Pons (tissue), 1 donor: ENCODE measurements at regions not wholly inside any gene's neighbourhood (a gene's known extent, or its start where the extent isn't known, plus 50 kb on each side); places are given as distances from the start of the nearest gene placed in this dataset.
"Not testable (repeated sequence)": the region's sequence is repeated elsewhere in the genome, so short reads cannot be mapped to it uniquely, and the experiment has no call there.

Experiments used
- DNase-seq: peaks from one replicate; pipeline ENCODE4 v3.0.0-alpha.2; 2016; ENCODE audit warnings: low spot score

DNA sequence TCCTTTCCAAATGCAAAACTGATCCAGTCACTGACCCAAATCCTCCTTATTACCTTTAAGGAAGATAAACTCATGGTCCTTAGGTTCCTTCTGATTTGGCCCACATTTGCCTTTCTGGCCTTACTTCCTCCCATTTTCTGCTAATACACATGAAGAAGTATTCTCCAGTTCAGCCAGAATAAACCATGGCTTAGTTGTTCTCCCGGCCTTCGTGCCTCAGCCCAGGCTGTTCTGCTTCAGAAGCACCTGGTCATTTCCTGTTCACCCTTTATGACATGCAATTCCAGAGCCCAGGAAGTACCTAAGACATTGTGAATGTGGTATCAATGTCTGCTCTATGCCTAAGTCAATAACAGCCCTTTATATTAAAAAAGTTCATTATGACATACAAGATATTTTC lies 4790.1 kb upstream of the OR11H1 start:
- not testable (repeated sequence) for DNase-seq

DNA sequence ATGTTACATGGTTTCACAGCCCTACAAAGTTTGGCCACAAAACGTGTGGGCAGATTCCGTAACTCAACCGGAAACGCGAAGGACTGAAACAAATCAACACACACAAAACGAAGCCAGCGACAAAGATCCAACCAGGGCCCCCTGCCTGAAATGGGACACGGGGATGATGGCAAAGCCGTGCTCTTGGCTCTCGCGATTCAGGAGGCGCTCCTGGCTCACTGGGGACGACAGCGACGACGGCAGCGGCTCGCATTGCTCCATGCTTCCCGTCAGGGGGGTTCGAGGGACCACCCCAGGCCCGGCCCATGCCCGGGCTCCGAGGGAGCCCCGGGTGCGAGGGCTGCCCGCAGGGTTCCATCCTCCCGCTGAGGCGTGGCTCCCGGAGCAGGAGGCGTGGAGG lies 4786.8 kb upstream of the OR11H1 start:
- no peak for DNase-seq

DNA sequence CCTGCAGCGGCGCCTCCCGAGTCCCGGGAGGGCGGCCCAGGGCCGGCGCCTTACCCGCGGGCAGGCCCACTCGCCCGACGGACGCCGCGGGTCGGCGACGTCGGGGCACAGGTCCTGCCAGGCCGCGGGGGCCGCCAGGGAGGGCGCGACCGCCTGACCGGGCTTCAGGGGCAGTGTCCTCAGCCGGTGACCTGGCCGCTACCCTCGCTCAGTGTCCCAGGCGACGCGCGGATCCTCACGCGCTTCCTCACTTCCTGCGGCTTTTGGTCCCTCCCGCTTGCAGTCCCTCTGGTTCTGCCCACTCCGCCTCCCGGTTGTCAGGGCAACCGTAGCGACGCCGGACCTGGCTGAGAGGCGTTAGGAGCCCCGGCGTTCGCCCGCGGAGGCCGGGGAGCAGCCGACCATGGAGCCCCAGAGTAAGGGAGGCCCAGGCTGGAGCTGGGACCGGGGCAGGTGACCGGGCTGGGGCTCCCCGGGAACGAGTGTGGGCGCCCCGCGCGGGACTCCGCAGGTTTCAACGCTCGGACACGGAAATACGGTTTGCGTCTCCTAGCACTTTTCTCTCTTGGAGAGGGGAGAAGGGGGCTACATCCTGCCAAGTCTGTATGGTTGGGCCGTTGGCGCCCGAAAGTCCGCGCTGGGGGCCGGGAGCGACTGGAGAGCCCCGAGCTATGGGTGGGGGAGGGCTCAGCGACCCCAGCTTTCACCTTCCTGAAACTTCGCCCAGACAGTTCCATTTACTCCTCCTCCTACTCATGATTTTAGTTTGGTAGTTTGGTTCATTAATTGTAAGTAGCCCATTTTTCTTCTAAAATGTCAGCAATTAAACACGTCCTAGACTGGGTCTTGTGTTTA lies 4786.0 kb upstream of the OR11H1 start:
- DNase-seq = not testable (repeated sequence)

DNA sequence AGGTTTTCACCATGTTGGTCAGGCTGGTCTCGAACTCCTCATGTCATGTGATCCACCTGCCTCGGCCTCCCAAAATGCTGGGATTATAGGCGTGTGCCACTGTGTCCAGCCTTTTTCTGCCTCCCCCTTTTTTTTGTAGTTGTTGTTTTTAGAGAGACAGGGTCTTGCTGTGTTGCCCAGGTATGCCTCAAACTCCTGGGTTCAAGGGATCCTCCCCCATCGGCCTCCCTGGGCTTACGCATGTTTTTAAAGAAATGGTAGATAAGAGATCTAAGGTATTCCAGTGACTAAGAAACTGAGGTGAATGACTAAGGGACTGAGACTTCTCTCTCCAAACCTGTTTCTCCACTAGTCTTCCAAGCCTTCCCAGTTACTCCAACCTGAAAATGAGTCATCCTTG lies 4781.6 kb upstream of the OR11H1 start:
- DNase-seq = not testable (repeated sequence)

DNA sequence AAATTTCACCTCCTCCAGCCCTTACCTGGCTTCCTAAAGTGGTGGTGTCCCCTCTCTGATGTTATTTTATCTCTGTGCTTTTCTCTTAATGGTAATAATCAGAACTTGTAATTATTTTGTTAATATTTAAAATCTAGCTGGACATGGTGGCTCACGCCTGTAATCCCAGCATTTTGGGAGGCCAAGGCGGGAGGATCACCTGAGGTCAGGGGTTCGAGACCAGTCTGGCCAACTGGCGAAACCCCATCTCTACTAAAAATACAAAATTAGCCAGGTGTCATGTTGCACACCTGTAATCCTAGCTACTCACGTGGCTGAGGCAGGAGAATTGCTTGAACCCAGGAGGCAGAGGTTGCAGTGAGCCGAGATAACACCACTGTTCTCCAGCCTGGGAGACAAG lies 4780.8 kb upstream of the OR11H1 start:
- not testable (repeated sequence) for DNase-seq

DNA sequence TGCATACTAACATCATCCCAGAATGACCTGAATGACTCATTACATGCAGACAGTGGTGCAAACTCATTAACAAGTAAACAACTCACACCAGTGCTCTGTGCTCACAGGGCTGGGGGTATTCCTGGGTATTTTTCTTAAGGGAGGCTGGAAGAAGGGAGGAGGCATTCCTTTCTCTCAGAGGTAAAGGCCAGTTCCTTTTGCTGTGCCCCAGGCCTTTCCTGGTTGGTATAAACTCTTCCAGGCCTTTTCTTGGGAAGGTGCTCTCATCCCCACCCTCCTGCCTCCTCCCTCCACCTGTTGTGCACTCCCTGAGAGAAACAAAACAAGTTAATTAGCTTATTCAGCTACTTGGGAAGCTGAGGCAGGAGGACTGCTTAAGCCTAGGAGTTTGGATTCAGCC lies 4779.2 kb upstream of the OR11H1 start:
- not testable (repeated sequence) for DNase-seq

DNA sequence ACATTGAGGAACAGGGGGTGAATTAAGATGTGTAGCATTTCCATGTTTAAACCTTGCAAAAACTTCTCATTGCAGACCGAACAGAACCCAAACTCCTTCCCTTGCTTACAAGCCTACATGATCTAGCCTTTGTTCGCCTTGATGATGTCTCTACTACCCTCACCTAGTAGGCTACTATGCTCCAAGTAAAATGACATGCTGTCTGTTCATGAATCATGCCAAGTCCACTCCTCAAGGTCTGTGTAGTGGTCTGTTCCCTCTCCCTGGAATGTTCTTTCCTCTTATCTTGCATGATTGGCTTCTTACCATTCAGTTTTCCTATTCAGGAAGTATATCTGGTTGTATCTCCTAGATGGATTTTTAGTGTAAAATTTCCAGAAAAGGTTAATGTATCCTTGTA lies 4778.6 kb upstream of the OR11H1 start:
- DNase-seq = not testable (repeated sequence)

DNA sequence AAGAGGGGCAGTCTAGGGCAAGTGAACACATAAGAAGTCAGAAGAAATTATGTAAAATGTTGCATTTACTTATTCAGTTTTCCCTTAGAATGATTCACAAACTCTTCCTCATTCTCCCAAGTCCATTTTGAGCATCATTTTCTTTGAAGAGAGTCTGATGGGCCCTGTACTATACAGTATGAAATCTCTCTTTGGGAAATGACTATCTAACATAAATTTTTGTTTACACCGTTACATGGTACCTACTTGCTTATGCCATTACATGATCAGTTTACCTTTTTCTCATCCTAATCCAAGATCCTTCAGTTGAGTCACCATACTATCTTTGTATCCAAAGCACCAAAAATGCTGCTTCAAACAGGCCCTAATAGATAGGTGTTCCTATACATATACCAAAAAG lies 4774.4 kb upstream of the OR11H1 start:
- not testable (repeated sequence) for DNase-seq

DNA sequence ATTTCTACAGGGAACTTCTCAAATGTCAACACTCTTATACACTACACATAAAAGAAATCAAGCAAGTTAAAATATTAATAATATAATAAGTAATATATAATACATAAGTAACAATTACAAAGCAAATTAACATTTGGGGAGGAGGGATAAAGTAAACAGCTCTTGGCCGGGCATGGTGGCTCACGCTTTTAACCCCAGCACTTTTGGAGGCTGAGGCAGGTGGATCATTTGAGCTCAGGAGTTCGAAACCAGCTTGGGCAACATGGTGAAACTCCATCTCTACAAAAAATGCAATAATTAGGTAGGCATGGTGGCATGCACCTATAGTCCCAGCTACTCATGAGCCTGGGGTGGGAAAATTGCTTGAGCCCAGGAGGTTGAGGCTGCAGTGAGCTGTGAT lies 4772.6 kb upstream of the OR11H1 start:
- not testable (repeated sequence) for DNase-seq

DNA sequence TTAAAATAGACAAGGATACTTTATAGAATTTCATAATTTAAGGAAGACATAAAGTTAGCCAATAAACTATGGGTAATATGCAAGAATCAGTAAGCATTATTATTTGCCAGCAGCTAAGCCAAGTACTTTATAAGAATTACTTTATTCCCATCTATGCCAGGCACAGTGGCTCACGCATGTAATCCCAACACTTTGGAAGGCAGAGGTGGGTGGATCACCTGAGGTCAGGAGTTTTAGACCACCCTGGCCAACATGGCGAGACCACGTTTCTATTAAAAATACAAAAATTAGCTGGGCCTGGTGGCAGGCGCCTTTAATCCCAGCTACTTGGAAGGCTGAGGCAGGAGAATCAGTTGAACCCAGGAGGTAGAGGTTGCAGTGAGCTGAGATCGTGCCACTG lies 4767.6 kb upstream of the OR11H1 start:
- DNase-seq = not testable (repeated sequence)

DNA sequence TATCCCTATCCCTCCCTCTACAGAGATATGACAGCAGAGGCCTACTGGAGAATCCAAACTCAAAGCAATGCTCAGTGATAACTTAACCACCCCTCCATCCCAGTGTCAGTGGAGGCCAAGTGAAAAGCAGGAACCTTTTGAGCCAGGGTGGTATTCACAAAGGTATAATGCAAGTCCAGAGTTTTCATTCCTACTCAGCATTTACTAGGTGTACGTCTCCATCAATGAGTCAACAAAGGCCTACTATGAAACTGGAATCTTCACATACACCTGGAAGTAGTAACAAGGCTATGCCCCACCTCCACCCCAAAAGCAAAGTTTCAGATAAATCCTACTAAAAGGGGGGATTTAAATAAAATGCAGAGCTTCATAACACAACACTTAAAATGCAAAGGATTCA lies 4761.7 kb upstream of the OR11H1 start:
- not testable (repeated sequence) for DNase-seq

DNA sequence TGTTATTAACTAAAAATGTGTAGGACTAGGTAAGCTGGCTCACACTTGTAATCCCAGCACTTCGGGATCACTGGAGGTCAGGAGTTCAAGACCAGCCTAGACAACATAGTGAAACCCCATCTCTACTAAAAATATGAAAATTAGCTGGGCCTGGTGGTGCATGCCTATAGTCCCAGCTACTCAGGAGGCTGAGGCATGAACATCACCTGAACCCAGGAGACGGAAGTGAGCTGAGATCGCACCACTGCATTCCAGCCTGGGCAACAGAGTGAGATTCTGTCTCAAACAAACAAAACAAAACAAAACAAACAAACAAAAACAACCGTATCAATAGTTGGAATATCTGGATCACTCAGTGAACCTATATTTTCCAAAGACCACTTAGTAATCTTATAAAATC lies 4759.1 kb upstream of the OR11H1 start:
- not testable (repeated sequence) for DNase-seq

DNA sequence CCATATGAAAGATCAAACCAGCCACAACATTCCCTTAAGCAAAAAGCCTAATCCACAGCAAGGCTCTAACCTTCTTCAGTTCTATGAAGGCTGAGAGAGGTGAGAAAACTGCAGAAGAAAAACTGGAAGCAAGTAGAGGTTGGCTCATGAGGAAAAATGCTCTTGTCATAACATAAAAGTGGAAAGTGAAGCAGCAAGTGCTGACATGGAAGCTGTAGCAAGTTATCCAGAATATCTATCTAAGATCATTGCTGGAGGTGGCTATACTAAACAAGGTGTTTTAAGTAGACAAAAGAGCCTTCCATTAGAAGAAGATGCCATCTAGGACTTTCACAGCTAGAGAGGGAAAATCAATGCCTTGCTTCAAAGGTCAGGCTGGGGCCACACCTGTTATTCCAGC lies 4756.2 kb upstream of the OR11H1 start:
- DNase-seq = not testable (repeated sequence)

DNA sequence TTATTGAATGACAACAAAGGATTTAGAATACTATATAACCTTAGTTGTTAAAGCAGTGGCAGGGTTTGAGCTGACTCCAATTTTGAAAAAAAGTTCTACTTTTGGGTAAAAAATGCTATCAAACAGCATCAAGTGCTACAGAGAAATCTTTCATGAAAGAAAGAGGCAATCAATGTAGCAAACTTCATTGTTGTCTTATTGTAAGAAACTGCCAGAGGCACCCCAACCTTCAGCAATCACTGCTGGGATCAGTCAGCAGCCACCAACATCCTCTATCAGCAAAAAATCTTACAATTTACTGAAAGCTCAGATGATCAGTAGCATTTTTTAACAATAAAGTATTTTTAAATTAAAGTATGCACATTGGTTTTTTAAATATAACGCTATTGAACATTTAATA lies 4754.7 kb upstream of the OR11H1 start:
- DNase-seq = not testable (repeated sequence)

DNA sequence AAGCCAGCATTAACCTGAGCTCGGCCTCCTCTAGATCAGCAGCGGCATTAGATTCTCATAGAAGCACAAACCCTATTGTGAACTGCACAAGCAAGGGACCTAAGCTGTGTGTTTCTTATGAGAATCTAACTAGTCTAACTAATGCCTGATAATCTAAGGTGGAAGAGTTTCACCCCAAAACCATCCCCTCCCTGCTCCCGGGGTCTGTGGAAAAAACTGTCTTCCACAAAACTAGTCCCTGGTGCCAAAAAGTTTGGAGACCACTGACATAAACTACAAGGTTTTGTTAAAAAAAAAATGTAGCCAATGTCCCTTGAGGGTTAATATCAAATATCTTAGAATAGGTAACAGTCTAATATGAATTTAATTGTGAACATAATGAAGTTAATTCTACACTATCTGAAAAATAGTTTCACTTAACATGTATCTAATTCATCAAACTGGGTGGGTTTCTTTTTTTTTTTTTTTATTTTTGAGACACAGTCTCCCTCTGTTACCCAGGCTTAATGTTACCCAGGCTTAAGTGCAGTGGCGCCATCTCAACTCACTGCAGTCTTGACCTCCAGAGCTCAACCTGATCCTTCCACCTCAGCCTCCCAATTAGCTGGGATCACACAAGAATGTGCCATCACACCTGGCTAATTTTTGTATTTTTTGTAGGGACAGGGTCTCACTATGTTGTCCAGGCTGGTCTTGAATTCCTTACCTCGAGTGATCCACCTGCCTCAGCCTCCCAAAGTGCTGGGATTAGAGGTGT lies 4752.2 kb upstream of the OR11H1 start:
- DNase-seq = not testable (repeated sequence)

DNA sequence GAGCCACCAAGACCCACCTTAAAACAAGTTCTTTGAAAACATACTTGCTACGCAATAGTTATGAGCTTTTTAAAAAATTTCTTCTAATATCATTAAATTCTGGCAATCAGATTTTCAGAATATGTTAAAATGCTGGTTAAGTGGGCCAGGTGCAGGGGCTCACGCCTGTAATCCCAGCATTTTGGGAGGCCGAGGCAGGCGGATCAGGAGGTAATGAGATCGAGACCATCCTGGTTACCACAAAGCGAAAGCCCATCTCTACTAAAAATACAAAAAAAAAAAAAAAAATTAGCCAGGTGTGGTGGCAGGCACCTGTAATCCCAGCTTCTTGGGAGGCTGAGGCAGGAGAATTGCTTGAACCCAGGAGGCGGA lies 4751.6 kb upstream of the OR11H1 start:
- not testable (repeated sequence) for DNase-seq

DNA sequence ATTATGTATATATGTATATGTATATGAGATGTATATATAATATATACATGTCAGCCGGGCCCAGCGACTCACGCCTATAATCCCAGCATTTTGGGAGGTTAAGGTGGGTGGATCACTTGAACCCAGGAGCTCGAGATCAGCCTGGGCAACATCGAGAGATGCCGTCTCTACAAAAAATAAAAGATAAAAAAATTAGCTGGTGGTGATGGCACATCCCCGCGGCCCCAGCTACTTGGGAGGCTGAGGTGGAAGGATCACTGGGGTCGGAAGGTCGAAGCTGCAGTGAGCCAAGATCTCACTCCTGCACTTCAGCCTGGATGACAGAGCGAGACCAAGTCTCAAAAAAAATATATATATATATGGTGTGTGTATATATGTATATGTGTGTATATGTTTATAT lies 4750.3 kb upstream of the OR11H1 start:
- DNase-seq = not testable (repeated sequence)

DNA sequence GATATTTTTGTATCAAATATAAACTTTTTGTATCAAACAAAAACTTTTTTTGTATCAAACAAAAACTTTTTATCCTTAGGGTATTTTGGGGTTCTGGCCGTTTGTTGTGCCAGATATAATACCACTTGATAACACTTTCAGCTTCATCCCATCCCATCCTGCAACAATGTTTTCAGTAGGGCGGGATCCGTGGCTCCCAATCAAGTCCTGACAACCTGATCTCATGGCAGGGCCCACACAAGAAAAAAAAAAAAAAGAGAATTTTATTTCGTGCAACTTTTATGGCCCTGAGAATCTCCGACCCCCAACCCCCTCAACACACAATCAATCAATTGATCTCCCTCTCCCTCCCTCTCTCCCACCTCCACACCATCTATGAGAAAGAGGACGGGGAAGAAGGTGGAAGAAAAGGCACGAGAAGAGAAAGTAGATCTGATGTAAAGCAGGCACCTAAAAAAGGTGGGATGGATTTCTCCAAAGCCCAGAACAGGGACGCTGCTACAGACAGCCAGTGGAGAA lies 4749.6 kb upstream of the OR11H1 start:
- no peak for DNase-seq

DNA sequence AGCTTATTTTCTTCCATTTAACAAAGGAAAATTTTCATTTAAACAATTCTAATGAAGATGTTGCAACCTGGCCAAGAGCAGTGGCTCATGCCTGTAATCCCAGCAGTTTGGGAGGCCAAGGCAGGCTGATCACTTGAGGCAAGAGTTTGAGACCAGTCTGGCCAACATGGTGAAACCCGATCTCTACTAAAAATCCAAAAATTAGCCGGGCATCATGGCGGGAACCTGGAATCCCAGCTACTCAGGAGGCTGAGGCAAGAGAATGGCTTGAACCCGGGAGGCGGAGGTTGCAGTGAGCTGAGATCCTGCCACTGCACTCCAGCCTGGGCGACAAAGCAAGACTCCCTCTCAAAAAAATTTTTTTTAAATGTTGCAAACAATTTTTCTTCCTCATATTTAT lies 4748.8 kb upstream of the OR11H1 start:
- DNase-seq = not testable (repeated sequence)

DNA sequence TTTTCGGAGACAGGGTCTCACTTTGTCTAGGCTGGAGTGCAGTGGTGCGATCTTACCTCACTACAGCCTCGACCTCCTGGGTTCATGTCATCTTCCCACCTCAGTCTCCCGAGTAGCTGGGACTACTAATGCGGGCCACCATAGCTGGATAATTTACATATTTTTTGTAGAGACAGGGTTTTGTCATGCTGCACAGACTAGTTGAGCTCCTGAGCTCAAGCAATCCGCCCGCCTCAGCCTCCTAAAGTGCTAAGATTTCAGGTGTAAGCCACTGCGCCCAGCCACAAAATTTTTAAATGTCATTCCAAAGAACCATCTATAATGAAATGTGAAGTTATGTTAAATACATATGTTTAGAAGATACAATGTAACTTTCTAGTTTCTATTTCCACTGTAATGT lies 4747.7 kb upstream of the OR11H1 start:
- DNase-seq = no peak

DNA sequence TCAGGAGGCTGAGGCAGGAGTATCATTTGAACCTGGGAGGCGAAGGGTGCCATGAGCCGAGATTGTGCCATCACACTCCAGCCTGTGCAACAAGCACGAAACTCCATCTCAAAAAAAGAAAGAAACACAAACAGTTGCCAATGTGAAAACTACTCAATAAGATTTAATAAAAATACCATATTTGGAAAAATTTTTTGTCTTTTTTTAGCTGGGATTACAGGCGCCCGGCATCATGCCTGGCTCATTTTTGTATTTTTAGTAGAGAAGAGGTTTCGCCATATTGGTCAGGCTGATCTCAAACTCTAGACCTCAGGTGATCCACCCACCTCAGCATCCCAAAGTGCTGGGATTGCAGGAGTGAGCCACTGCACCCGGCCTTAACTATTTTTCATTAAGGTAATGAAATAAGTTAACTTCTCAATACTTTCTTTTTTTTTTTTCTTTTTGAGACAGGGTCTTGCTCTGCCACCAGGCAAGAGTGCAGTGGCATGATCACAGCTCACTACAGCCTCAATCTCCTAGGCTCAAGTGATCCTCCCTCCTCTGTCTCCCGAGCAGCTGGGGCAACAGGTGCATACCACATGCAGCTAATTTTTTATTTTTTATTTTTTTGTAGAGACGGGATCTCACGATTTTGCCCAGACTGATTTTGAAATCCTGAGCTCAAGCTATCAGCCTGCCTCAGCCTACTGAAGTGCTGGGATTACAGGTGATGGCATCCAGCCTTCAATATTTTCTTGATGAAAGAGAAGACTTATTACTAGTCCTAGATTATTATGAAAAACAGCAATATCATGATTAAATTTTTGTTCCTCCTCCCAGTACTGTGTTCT lies 4746.2 kb upstream of the OR11H1 start:
- no peak for DNase-seq
